Suppressor macrophage treated with lipopolysaccharide for 4 hours (primary cell): ENCODE measurements at regions not wholly inside any gene's neighbourhood (a gene's known extent, or its start where the extent isn't known, plus 50 kb on each side); places are given as distances from the start of the nearest gene placed in this dataset.

ENCODE experiments used
- DNase-seq: peaks from one replicate; pipeline ENCODE4 v3.0.0-alpha.2; 2020

DNA sequence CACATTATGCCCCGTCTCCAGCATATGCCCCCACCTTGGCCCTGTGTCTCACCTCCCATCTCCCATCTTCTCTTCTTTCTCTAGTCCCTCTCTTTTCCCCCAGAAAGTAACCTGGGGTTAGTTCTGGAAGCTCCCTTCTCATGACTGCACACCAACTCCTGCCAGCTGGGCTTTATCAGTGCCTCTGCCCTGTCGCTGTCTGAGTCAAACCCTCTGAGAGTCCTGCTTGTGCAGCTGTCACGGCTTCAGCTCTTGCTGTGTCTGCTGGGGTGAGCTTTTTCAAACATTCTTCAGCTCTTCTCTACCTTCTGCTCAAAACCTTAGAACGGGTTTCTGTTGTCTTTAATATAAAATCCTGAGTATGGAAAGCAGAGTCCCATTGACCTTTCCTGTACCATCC lies 304.5 kb upstream of the B3GAT1 start:
- no peak for DNase-seq

GRCh38 chr11:134714021-134714656 lies 302.1 kb upstream of the B3GAT1 start:
- DNase-seq, result no peak

GRCh38 chr11:134712228-134713145 lies 300.4 kb upstream of the B3GAT1 start:
- no peak for DNase-seq

GRCh38 chr11:134711588-134711987 lies 299.5 kb upstream of the B3GAT1 start:
- no peak for DNase-seq

DNA sequence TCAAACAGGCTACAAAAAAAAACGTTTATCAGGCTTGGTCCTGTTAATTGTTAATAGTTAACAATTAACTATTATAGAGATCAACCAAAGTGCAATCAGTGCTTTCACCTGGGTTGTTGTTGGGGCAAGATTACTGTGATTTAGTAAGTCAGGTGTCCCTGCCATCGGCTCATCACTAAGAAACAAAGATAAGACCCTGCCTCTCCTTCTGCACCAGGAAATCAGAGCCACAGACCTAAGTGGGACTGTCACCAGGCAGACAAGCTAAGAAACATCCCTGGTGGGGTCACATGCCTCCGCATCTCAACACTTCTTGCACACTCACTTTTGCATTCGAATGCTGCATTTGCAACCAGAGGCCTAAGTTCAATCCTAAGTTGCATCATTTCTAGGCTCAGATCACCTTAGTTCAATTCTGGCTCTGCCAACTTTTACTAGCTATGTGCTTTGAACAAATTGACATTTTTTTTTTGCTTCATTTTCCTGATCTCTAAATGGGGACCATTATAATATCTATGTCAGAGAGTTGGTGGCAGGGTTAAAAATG lies 298.9 kb upstream of the B3GAT1 start:
- no peak for DNase-seq

- DNase-seq, result no peak
These were observed 293.8 kb upstream of the B3GAT1 start for GRCh38 chr11:134705858-134706257.

DNA sequence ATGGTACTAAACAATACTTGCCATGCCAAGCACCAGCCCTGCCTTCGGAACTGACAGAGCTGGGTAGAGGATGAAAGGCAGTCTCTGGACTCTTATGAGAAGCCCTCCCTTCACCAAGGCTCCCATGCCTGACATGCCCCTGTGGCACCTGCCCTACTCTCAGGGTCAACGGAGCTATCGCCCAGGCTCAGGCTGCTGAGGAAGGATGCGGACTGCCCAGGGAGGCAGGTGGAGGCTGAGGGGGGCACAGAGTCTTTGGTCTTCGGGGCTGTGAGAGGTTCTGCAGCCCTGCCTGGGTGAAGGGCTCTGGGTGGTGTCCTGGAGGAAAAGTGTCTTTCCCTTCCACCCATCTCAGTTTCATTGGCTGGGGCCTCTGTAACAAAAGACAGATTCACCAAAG lies 290.8 kb upstream of the B3GAT1 start:
- no peak for DNase-seq

- no peak for DNase-seq
These were observed 289.6 kb upstream of the B3GAT1 start for GRCh38 chr11:134701564-134702165.

DNA sequence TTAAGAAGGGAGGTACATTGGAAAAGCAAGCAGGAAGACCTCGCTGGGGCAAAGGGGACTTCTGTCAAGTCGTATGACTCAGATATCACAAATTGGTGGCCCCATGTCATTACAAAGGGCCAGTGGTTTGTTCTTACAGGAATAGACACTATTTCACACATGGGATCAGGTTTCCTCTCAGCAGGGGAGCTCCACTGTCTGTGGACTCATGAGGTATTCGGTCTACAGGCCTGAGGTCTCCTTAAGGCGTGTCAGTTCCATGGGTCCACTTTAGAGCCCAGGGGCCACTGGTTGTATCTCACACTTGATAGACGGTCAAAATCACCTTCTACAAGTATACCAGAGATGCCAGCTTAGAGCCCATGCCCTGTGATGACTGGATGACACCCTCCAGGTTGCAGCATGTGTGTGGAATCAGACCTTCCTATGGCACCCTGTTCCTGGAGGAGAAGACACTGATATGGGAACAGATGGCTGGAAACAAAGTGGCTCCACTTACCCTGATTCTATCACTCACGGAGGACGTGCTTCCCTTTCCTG lies 288.1 kb upstream of the B3GAT1 start:
- DNase-seq, result no peak

DNA sequence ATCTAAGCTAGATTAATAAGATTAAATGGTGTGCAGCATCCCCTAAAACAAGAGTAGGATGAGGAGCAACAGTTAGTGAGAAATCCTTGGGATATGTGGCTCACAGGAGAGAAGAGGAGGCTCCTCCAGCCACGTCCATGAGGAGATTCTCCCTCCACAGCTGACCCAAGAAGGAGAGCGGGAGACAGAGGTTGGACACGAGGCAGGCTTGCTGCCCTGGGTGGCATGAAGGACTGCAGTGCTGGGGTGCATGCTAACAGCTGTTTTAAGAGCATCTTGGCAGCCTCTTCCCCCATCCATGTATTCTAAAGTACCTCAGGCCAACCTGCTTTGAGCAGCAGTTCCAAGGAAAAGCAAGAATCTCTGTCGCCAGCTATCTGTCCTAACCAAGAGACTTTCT lies 284.4 kb upstream of the B3GAT1 start:
- DNase-seq, result no peak

DNA sequence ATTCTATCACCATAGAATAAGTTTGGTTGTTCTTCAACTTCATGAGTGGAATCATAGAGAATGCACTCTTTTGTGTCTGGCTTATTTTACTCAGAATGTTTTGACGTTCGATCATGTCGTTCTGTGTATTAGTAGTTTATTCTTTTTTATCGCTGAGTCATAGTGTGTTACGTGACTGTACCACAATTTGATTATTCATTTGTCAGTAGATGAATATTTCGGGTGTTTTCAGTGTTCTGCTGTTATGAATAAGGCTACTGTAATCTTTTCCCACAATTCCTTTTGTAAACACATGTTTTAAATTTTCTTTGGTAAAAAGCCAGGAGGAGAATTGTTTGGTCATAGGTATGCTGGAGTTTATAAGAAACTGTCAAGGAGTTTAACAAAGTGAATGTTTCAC lies 279.9 kb upstream of the B3GAT1 start:
- no peak for DNase-seq

DNA sequence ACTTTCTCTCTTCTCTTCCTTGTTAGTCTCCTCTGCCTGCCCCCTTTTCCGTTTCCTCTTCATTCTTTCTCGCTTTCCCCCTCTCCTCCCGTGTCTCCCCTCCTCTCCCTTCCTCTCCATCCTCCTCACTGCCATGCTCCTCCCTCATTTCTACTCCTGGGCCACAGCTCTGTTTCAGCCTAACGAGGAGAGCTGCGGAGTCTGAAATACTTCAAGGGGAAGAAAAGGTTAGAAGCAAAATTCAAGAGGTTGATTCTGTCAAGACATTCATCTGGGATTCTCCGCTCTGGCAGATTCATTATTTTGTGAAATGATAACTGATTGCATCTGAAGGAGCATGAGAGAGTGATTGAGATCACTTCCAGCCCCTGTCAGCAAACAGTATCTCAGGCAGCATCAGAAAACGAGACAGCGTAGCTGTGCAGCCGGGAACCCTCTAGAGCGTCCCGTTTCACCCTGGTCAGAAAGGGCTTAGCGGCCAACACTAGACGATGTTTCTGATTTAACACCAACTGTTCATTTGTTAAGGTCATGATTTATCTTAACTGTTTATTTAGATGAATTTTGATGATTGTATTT lies 279.3 kb upstream of the B3GAT1 start:
- DNase-seq, result no peak

- no peak for DNase-seq
These were observed 277.8 kb upstream of the B3GAT1 start for GRCh38 chr11:134689886-134690285.

GRCh38 chr11:134687548-134687947 lies 275.5 kb upstream of the B3GAT1 start:
- no peak for DNase-seq

DNA sequence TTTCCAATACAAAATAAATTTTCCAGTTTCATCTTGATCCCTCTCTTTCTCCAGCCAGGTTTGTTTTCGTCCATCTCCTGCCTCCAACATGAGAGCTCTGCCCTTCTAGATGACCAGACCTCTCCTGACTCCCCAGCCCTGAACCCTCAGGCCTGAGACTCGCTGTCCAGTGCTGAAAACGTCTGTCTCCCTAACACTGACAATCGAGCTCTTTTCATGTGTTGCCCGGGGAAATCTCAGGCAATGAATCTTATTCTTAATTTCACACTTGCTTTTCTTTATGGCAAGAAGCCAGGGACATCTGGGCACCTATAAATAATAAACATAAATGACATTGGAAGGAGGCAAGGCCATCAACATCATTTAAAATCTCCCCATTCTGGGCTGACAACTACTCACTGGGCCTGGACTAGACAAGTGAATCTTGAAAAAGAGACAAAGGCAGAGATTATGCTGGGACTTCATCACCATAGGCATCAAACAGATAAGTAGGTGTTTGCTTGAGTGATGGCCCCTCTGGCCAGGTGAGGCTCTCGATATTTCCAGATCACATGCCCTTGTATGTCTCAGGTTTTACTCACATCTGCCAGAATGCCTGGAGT lies 274.5 kb upstream of the B3GAT1 start:
- no peak for DNase-seq

DNA sequence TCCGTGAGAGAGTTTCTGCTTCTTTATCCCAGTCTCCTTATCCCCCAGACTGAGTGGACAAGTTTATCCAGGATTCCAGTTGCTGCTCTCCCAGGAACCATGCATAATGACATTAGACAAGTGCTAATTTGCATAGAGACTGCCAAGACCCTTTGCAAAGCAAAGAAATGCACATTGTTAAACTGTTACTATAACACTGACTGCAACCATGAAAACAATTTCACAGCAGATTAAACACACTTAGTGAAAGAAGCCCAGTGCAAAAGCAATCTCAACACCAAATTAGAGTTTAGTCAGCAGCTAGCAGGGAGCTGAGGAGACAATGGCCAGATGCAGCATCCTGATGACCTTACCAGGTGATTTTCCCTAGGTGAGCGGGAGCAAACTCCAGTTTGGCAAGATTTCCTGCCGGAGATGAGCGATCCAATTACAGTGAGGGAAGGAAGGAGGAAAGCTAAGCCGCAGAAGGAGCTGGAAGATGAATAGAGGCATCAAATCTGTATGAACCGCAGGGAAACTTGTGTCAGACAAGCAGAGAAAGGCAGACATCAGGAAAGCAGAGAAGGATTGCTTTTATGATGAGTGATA lies 273.8 kb upstream of the B3GAT1 start:
- no peak for DNase-seq

DNA sequence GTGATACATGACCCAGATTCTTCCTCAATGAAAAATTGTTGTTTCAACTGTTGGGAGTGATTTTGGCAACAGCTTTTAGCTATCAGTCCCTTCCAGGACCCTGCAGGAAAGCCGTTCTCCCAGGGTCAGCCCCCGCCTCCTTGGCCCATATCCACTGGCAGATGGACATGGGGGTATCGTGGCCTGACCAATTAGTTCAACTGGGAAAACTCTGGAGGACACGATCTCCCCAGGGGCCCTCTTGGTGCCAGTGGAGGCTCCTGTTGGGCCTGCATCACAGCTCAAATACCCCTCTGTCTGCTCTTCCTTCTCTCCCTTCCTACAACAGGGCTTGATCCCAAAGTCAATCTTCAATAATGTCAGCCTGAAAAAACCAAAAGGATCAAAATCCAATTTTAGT lies 272.5 kb upstream of the B3GAT1 start:
- no peak for DNase-seq

DNA sequence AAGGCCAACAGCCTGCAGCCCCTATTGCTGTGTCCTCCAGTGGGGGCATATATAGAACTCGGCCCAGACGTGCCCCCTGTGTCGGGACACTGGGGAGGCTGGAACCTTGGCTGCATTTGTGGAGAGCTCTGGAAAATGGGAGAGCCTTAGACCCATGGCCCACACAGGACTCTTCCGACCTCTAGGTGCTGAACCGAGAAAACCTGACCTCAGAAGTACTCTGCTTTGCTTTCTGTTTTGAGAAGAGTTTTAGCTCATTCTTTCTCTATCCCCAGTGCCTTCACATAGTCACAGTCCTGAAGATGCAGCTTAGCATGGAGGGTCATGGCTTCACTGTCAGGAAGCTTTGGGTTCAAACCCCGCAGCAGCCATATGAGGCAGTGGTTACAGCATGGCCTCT lies 271.8 kb upstream of the B3GAT1 start:
- DNase-seq, result no peak

DNA sequence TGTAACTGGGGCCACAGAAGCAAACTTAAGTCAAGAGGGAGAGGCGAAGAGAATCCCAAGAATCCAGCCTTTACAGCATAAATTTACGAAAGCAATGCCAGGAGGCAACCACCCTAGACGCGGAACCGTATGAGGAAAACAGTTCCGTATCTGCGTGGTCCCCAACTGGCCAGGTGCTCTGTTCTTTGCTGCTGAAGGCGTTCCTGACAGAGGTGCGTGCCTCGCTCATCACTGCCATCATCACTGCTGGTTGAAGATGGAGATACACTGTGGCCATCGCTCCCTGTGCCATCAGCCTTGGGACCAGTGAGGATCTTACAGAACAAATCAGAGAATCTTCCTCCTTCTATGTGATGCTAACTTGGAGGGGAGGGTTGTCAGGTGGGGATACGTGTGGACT lies 270.5 kb upstream of the B3GAT1 start:
- DNase-seq, result no peak

DNA sequence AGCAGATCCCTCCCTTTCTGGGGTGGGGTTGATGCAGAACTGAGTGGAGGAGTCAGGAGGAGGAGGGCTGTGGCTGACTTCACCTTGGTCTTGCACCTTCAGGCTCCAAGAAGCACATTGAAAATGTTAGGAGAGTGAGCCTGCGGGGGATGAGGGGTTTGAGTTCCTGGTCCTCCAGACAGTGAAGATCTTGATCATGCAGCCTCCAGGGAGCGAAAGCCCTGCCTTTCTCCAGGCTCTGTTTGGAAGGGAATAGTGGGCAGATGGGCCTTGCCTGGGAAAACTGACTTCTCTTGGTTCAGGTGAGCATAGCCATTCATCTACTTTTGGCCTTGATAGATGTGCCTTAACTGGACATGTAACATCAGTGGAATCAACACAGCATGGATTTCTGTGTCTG lies 267.6 kb upstream of the B3GAT1 start:
- no peak for DNase-seq

DNA sequence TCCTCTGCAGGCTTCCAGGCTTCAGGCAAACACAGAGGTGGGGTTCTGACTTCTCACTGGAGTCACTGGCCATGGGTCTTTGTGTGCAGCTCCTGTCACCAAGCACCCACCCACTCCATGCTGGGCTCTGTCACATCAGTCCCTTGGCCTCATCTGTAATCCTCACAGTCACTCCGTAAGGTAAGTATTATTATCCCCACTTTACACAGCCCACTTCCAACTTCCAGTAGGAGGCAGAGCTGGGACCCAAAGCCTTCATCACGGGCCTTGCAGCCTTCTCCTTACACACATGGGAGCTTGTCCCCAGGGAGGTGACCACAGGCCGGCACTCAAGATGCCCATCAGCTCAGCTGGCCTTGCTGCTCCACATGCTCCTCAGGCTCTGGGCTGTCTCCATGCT lies 266.7 kb upstream of the B3GAT1 start:
- DNase-seq, result no peak

DNA sequence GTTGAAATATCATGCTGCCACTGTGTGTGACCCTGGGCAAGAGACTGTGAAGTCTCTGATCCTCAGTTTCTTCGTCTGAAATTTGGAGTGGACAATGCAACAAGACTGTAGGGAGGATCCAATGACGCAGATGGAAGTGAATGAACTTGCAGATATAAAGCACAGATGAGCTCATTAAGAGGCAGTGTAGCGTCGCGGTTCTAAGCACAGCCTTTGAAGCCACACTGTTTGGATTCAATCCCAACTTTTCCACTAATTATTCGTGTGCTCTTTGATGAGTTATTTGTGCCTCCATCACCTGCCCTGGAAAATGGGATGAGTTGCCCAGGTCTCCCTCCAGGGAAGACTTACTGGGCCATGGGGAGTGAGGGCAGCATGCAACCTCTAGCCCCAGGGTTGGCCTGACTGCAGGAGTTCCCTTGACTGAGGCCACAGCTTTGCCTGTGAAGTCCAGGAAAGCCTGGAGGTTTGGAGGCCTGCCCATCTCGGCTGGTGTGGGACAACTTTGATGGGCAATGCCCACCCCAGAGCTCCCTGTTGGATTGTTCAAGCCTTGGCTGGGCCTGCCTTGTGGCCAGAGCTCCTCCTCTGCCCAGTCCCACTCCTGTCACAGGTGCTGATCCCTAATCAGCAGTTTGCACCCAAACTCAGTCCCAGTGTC lies 266.0 kb upstream of the B3GAT1 start:
- no peak for DNase-seq
